Body of pancreas (tissue), 4 donors: ENCODE measurements at regions not wholly inside any gene's neighbourhood (a gene's known extent, or its start where the extent isn't known, plus 50 kb on each side); places are given as distances from the start of the nearest gene placed in this dataset.

Experiments used
- CTCF ChIP-seq, 7 experiments: fragments of 450-650 bp in 4 of 7; fragments of 200-600 bp in 3 of 7; sonication (generic) in 3 of 7; IDR thresholded peaks; one replicate each; pipeline ENCODE4 v1.5.1; 2016 to 2019; ENCODE audit warnings: antibody characterized with exemption in 7 of 7
- POLR2A ChIP-seq, 3 donors: fragments of 450-650 bp; IDR thresholded peaks; one replicate each; pipeline ENCODE4 v1.6.1; 2016; ENCODE audit warnings: antibody characterized with exemption in 3 of 3, mild to moderate bottlenecking in 2 of 3

GRCh38 chr2:17430326-17430725, 87.9 kb downstream of the RAD51AP2 start:
- TF ChIP-seq CTCF (IDR thresholded peaks at IDR 0.05) (no peak), POLR2A (IDR thresholded peaks at IDR 0.05) (no peak)
